Keratinocyte (primary cell): ENCODE measurements at regions not wholly inside any gene's neighbourhood (a gene's known extent, or its start where the extent isn't known, plus 50 kb on each side); places are given as distances from the start of the nearest gene placed in this dataset.

Experiments used
- DNase-seq: peaks from one replicate; pipeline ENCODE4 v3.0.0-alpha.2; 2011; ENCODE audit warnings: low read depth, missing footprints, low spot score
- FAIRE-seq: peaks from 2 replicates; lab custom pipeline; 2011; peaks lifted over from hg19 to GRCh38; lab: Jason Lieb, UNC
- H2AFZ ChIP-seq: 2 replicates; pipeline ENCODE4 v1.6.0; 2012; ENCODE audit warnings: low read length, control low read depth, inconsistent platforms; ENCODE audit not compliant: control insufficient read depth
- H3K27ac ChIP-seq: 2 replicates; pipeline ENCODE4 v1.5.1; 2011; ENCODE audit warnings: low read length; ENCODE audit not compliant: control insufficient read depth, insufficient read depth
- H3K27me3 ChIP-seq: 3 replicates; pipeline ENCODE4 v1.6.0; 2011; ENCODE audit warnings: low read length; ENCODE audit not compliant: control insufficient read depth, insufficient read depth; ENCODE audit errors: extremely low read depth
- H3K36me3 ChIP-seq, 2 experiments: 2 replicates in 1 of 2; 3 replicates in 1 of 2; pipeline ENCODE4 v1.5.1; 2011; ENCODE audit warnings: low read length in 2 of 2, mild to moderate bottlenecking in 1 of 2; ENCODE audit not compliant: control insufficient read depth in 2 of 2, insufficient read depth in 2 of 2; ENCODE audit errors: extremely low read depth in 1 of 2
- H3K4me1 ChIP-seq: 3 replicates; pipeline ENCODE4 v1.5.1; 2011; ENCODE audit warnings: low read length; ENCODE audit not compliant: control insufficient read depth, insufficient read depth; ENCODE audit errors: extremely low read depth
- H3K4me2 ChIP-seq: 3 replicates; pipeline ENCODE4 v1.6.0; 2011; ENCODE audit warnings: low read depth, low read length; ENCODE audit not compliant: control insufficient read depth, insufficient read depth; ENCODE audit errors: extremely low read depth
- H3K4me3 ChIP-seq, 3 experiments: fragments of 200-600 bp in 1 of 3; sonication (generic) in 1 of 3; 2 replicates in 2 of 3; 3 replicates in 1 of 3; pipeline ENCODE4 v1.5.1; 2011 to 2016; ENCODE audit warnings: low read length in 3 of 3, mild to moderate bottlenecking in 3 of 3, control low read depth in 2 of 3, inconsistent platforms in 1 of 3, low read depth in 1 of 3, mixed read lengths in 1 of 3, mixed run types in 1 of 3, moderate library complexity in 1 of 3; ENCODE audit not compliant: control insufficient read depth in 2 of 3, insufficient read depth in 2 of 3; ENCODE audit errors: extremely low read depth in 1 of 3
- H3K79me2 ChIP-seq: 2 replicates; pipeline ENCODE4 v1.6.0; 2012; ENCODE audit warnings: low read length; ENCODE audit not compliant: control insufficient read depth, insufficient read depth
- H3K9ac ChIP-seq: 3 replicates; pipeline ENCODE4 v1.6.0; 2011; ENCODE audit warnings: low read length; ENCODE audit not compliant: control insufficient read depth, insufficient read depth; ENCODE audit errors: extremely low read depth
- H3K9me1 ChIP-seq: 3 replicates; pipeline ENCODE4 v1.6.0; 2011; ENCODE audit warnings: low read length; ENCODE audit not compliant: control insufficient read depth, insufficient read depth; ENCODE audit errors: extremely low read depth
- H3K9me3 ChIP-seq: 2 replicates; pipeline ENCODE4 v1.5.1; 2012; ENCODE audit warnings: low read depth, low read length; ENCODE audit not compliant: control insufficient read depth
- H4K20me1 ChIP-seq: 3 replicates; pipeline ENCODE4 v1.6.0; 2011; ENCODE audit warnings: low read length; ENCODE audit not compliant: control insufficient read depth, insufficient read depth; ENCODE audit errors: extremely low read depth
- EZH2 ChIP-seq: IDR thresholded peaks from one replicate; pipeline ENCODE4 v1.6.1; 2012; ENCODE audit warnings: inconsistent platforms, mild to moderate bottlenecking, low read length, moderate library complexity
- dilution Hi-C: fragments of 300-500 bp; cut with MboI; formaldehyde crosslinking; loops from one replicate; pipeline ENCODE4 v1.7.0; 2020; ENCODE audit warnings: low sequenced_read_pairs; ENCODE audit not compliant: extremely low pct_ligation_motif_present
- TF ChIP-seq, protein P1 (sequence below), 3 experiments: IDR thresholded peaks in 1 of 3; conservative IDR thresholded peaks in 1 of 3; optimal IDR thresholded peaks in 1 of 3; 2 replicates in 2 of 3; 3 replicates in 1 of 3; pipeline versions ENCODE3 to v1.5.1; 2011; ENCODE audit warnings: low read length in 3 of 3, mild to moderate bottlenecking in 3 of 3, moderate library complexity in 2 of 3, control low read depth in 1 of 3, inconsistent platforms in 1 of 3; ENCODE audit not compliant: insufficient read depth in 2 of 3; ENCODE audit errors: extremely low read depth in 1 of 3

DNA sequence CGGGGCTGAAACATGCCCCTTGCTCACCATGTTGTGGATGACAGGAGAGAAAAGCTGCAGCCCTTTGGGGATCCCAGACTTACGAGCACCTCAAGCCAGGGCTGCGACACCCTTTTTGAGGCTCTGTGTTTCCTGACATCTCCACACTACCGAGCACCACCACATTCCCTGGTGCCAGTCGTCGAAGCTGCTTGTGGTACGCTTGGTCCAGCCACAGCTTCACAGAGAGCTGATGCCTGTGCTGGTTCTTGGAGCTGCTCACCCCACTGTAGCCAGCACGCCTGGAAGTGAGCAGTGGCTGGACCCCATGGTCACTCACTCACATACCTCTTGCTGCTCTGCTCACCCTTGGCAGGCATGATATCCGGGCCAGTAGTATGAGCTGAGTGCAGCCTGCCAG is 367.5 kb downstream of the SLITRK6 start:
- Histone ChIP-seq H3K36me3 (no peaks in the 10 kb centered on the region), H2AFZ (no peak overlapping the region), H3K27me3 (no peaks in the 10 kb centered on the region), H3K9me3 (no peaks in the 10 kb centered on the region), H3K4me1 (no peaks in the 10 kb centered on the region), H3K9me1 (no peaks in the 10 kb centered on the region), H3K4me2 (no peak overlapping the region), H3K4me3 (no peak overlapping the region), H3K9ac (no peak overlapping the region), H3K27ac (no peak overlapping the region), H4K20me1 (no peaks in the 10 kb centered on the region), H3K79me2 (no peaks in the 10 kb centered on the region)
- dilution Hi-C loops, result no loop called here
- DNase-seq, result no peak
- no peak for FAIRE-seq
- TF ChIP-seq EZH2, result no peak
- TF ChIP-seq, protein P1, sequence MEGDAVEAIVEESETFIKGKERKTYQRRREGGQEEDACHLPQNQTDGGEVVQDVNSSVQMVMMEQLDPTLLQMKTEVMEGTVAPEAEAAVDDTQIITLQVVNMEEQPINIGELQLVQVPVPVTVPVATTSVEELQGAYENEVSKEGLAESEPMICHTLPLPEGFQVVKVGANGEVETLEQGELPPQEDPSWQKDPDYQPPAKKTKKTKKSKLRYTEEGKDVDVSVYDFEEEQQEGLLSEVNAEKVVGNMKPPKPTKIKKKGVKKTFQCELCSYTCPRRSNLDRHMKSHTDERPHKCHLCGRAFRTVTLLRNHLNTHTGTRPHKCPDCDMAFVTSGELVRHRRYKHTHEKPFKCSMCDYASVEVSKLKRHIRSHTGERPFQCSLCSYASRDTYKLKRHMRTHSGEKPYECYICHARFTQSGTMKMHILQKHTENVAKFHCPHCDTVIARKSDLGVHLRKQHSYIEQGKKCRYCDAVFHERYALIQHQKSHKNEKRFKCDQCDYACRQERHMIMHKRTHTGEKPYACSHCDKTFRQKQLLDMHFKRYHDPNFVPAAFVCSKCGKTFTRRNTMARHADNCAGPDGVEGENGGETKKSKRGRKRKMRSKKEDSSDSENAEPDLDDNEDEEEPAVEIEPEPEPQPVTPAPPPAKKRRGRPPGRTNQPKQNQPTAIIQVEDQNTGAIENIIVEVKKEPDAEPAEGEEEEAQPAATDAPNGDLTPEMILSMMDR (optimal IDR thresholded peaks at IDR 0.05 in 1 of 3, IDR thresholded peaks at IDR 0.05 in 1 of 3, conservative IDR thresholded peaks at IDR 0.05 in 1 of 3; ENCODE audit: extremely low read depth in 1 of 3, insufficient read depth in 2 of 3, low read length in 3 of 3), result no peak

DNA sequence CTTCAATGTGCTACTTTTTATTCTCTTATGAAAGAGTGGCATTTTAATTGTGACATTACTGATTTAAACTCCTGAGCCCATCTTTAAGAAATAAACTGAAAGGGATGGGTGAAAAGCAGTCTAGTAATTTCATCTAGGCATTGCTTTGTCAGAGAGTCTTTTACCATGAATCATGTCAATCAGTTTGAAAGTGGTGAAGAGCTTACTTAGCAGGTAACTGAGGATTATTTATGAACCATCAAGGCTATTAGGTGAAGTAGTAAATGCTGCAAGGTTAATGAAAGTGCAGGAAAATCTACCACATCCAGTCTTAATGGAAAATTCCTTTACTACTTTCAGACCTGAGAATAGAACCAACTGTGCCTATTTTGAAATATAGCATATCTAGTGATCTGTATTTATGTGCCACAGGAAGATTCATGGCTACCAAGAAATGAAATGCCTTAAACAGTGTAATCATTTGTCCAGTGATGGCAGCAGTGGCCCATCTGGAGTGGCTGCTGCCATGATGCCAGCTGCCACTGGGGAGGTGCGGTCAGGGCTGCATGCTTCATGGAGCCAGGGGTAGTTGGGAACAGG is 368.9 kb downstream of the SLITRK6 start:
- FAIRE-seq (no peak), DNase-seq (no peak)
- Histone ChIP-seq H3K79me2 (no peaks in the 10 kb centered on the region), H3K4me1 (no peaks in the 10 kb centered on the region), H3K4me3 (no peak overlapping the region), H4K20me1 (no peaks in the 10 kb centered on the region), H3K4me2 (no peak overlapping the region), H3K36me3 (no peaks in the 10 kb centered on the region), H3K9ac (no peak overlapping the region), H3K27ac (no peak overlapping the region), H3K9me3 (no peaks in the 10 kb centered on the region), H3K9me1 (no peaks in the 10 kb centered on the region), H2AFZ (no peak overlapping the region), H3K27me3 (no peaks in the 10 kb centered on the region)
- dilution Hi-C loops, result no loop called here
- TF ChIP-seq, protein P1 (optimal IDR thresholded peaks at IDR 0.05 in 1 of 3, IDR thresholded peaks at IDR 0.05 in 1 of 3, conservative IDR thresholded peaks at IDR 0.05 in 1 of 3; ENCODE audit: extremely low read depth in 1 of 3, insufficient read depth in 2 of 3, low read length in 3 of 3), result no peak
- TF ChIP-seq EZH2, result no peak
